ENCODE measurements at regions not wholly inside any gene's neighbourhood (a gene's known extent, or its start where the extent isn't known, plus 50 kb on each side); places are given as distances from the start of the nearest gene placed in this dataset.

- intact Hi-C loops (cut with micrococcal nuclease) = no loop called here
- no peak for DNase-seq
Measured at GRCh38 chr5:24294333-24294732, 350.4 kb downstream of the CDH10 start.

More at GRCh38 chr5:24294333-24294732, 350.4 kb downstream of the CDH10 start:
- H2AFZ ChIP-seq (replicated peaks; ENCODE audit: low read length, poor library complexity) = no peak overlapping the region
- no peaks in the 10 kb centered on the region for H3K36me3 ChIP-seq (ENCODE audit: control insufficient read depth, insufficient read depth, low read length)
- no peaks in the 10 kb centered on the region for H3K4me1 ChIP-seq (ENCODE audit: control insufficient read depth, insufficient read depth, low read length)
- H3K9me1 ChIP-seq (ENCODE audit: insufficient read depth, low read length) = no peaks in the 10 kb centered on the region
- no peak for ATAC-seq (ENCODE audit: low read depth)
- H4K91ac ChIP-seq (ENCODE audit: insufficient read depth, low read depth, low read length) = no peak overlapping the region
- no peak overlapping the region for H2BK5ac ChIP-seq (ENCODE audit: low read depth, low read length, poor library complexity, severe bottlenecking)
- no peak overlapping the region for H3K27ac ChIP-seq (ENCODE audit: insufficient read depth, low read length)
- POLR2A ChIA-PET (ENCODE audit: unreplicated experiment) = no interaction called here
- no peak overlapping the region for H3K14ac ChIP-seq (replicated peaks; ENCODE audit: low read depth, low read length)
- 0 out of 2 replicates have a peak, but pooled peaks cover 2% of the 10 kb centered on the region for H3K9me3 ChIP-seq (ENCODE audit: control insufficient read depth, insufficient read depth, low read length)
- no peak overlapping the region for H3K23ac ChIP-seq (ENCODE audit: low read depth, low read length)
- H3K4me2 ChIP-seq (ENCODE audit: low read depth, low read length) = no peak overlapping the region
- H3K4ac ChIP-seq (ENCODE audit: low read depth, low read length) = no peak overlapping the region
- H3K27me3 ChIP-seq (ENCODE audit: control insufficient read depth, insufficient read depth, low read length) = no peaks in the 10 kb centered on the region
- H2AK5ac ChIP-seq (ENCODE audit: low read depth, low read length) = no peak overlapping the region
- no peaks in the 10 kb centered on the region for H4K20me1 ChIP-seq (ENCODE audit: insufficient read depth, low read length)
- H2BK15ac ChIP-seq (ENCODE audit: low read depth, low read length) = no peak overlapping the region
- no peak overlapping the region for H2BK120ac ChIP-seq (ENCODE audit: low read depth, low read length)
- WGBS, 2 experiments (ENCODE audit: extremely low coverage in 2 of 2, insufficient read length in 1 of 2) = no CpG with 5 or more reads among the region's 4 CpGs
- H4K8ac ChIP-seq (ENCODE audit: low read depth in 2 of 2, low read length in 2 of 2) = no peak overlapping the region
- H3K56ac ChIP-seq (ENCODE audit: extremely low read depth, insufficient read depth, low read length) = no peak overlapping the region
- CTCF ChIA-PET = no interaction called here
- dilution Hi-C loops (cut with HindIII; ENCODE audit: low sequenced_read_pairs, unreplicated experiment) (no loop called here), in situ Hi-C loops (cut with MboI; ENCODE audit: low sequenced_read_pairs) (no loop called here)
- H2AK9ac ChIP-seq (replicated peaks; ENCODE audit: low read depth, low read length, poor library complexity) = no peak overlapping the region
- no peak for TF ChIP-seq BHLHE40 (IDR thresholded peaks at IDR 0.05; ENCODE audit: low read depth, low read length)
- TF ChIP-seq MXI1 (IDR thresholded peaks at IDR 0.05; ENCODE audit: borderline replicate concordance, low read depth, low read length) = no peak
- TF ChIP-seq NFE2L2 (IDR thresholded peaks at IDR 0.05; ENCODE audit: low read depth, low read length) = no peak
- no peak for TF ChIP-seq ELK1 (IDR thresholded peaks at IDR 0.05; ENCODE audit: borderline replicate concordance, low read depth, low read length)
- TF ChIP-seq CEBPB (IDR thresholded peaks at IDR 0.05; ENCODE audit: low read depth, low read length) = no peak
- TF ChIP-seq SMC3 (IDR thresholded peaks at IDR 0.05; ENCODE audit: low read depth, low read length) = no peak
- no peak for TF ChIP-seq CTCF (conservative IDR thresholded peaks at IDR 0.05; ENCODE audit: low read depth, low read length)
- TF ChIP-seq POLR2A (IDR thresholded peaks at IDR 0.05; ENCODE audit: low read depth, low read length) = no peak
- no peak for TF ChIP-seq CHD1 (IDR thresholded peaks at IDR 0.05; ENCODE audit: low read depth, low read length)
- no peak overlapping the region for H3K18ac ChIP-seq (ENCODE audit: low read depth, low read length)
- no peak overlapping the region for H3K9ac ChIP-seq (ENCODE audit: low read depth, low read length)
- BruUV-seq (replicated peaks) = no TSS peak
- no peak overlapping the region for H4K5ac ChIP-seq (ENCODE audit: low read depth, low read length)
- no peak overlapping the region for H3K4me3 ChIP-seq (ENCODE audit: insufficient read depth, low read depth, low read length)
- no peak overlapping the region for H2BK20ac ChIP-seq (ENCODE audit: low read depth, low read length)
- H3K79me1 ChIP-seq (ENCODE audit: low read depth in 1 of 2, low read length in 2 of 2) = no peaks in the 10 kb centered on the region

Measured in IMR-90 (cell line).